ENCODE measurements at regions not wholly inside any gene's neighbourhood (a gene's known extent, or its start where the extent isn't known, plus 50 kb on each side); places are given as distances from the start of the nearest gene placed in this dataset.

- TF ChIP-seq CTCF (IDR thresholded peaks at IDR 0.05): no peak
Measured at GRCh38 chr15:98103570-98103969, 143.1 kb downstream of the ARRDC4 start.

- no peak for TF ChIP-seq CTCF (IDR thresholded peaks at IDR 0.05)
Measured at GRCh38 chr15:98111806-98112205, 151.3 kb downstream of the ARRDC4 start.

GRCh38 chr15:98113327-98113726 lies 152.8 kb downstream of the ARRDC4 start:
- TF ChIP-seq CTCF (IDR thresholded peaks at IDR 0.05): no peak

GRCh38 chr15:98120561-98120960 lies 160.1 kb downstream of the ARRDC4 start:
- TF ChIP-seq CTCF (IDR thresholded peaks at IDR 0.05): no peak

- TF ChIP-seq CTCF (IDR thresholded peaks at IDR 0.05): no peak
Measured at GRCh38 chr15:98121536-98121935, 161.0 kb downstream of the ARRDC4 start.

- TF ChIP-seq CTCF (IDR thresholded peaks at IDR 0.05): no peak
Measured at GRCh38 chr15:98121957-98122356, 161.5 kb downstream of the ARRDC4 start.

GRCh38 chr15:98123297-98123696 lies 162.8 kb downstream of the ARRDC4 start:
- no peak for TF ChIP-seq CTCF (IDR thresholded peaks at IDR 0.05)

GRCh38 chr15:98123834-98124233 lies 163.3 kb downstream of the ARRDC4 start:
- no peak for TF ChIP-seq CTCF (IDR thresholded peaks at IDR 0.05)
